H1 (cell line): ENCODE measurements at regions not wholly inside any gene's neighbourhood (a gene's known extent, or its start where the extent isn't known, plus 50 kb on each side); places are given as distances from the start of the nearest gene placed in this dataset.

Experiments used
- CTCF ChIA-PET: fragments of 300-600 bp; sonication (Branson Sonifier 250); formaldehyde crosslinking; loops from one replicate; lab custom pipeline; 2021; ENCODE audit not compliant: partially characterized antibody; lab: Charles Lee
- POLR2A ChIA-PET: fragments of 300-600 bp; sonication (Branson Sonifier 250); formaldehyde crosslinking; loops from one replicate; lab custom pipeline; 2021; ENCODE audit warnings: inconsistent platforms; ENCODE audit not compliant: partially characterized antibody; lab: Charles Lee
- DNase-seq, 2 experiments: peaks; one replicate each; pipeline versions ENCODE4 v3.0.0 to v3.0.0-alpha.2; 2010 to 2022; ENCODE audit warnings: low spot score in 2 of 2, low read depth in 1 of 2, mixed read lengths in 1 of 2
- FAIRE-seq: peaks from 2 replicates; lab custom pipeline; 2011; peaks lifted over from hg19 to GRCh38; lab: Jason Lieb, UNC
- H2AFZ ChIP-seq: 2 replicates; pipeline ENCODE4 v1.8.1; 2012; ENCODE audit warnings: low read length, inconsistent platforms
- H2AK5ac ChIP-seq: 2 replicates; pipeline ENCODE4 v1.6.1; 2013; ENCODE audit warnings: low read depth, low read length
- H2BK120ac ChIP-seq: replicated peaks from 2 replicates; pipeline ENCODE3; 2013; ENCODE audit warnings: low read depth, low read length, inconsistent platforms
- H2BK12ac ChIP-seq: 2 replicates; pipeline ENCODE4 v1.6.1; 2013; ENCODE audit warnings: low read depth, low read length
- H2BK15ac ChIP-seq: 2 replicates; pipeline ENCODE4 v1.6.1; 2013; ENCODE audit warnings: low read length
- H2BK20ac ChIP-seq: 2 replicates; pipeline ENCODE4 v1.6.1; 2013; ENCODE audit warnings: low read length
- H2BK5ac ChIP-seq: 2 replicates; pipeline ENCODE4 v1.6.1; 2013; ENCODE audit warnings: low read depth, low read length
- H3K14ac ChIP-seq: 2 replicates; pipeline ENCODE4 v1.6.1; 2013; ENCODE audit warnings: inconsistent platforms; ENCODE audit not compliant: insufficient read length
- H3K18ac ChIP-seq: 2 replicates; pipeline ENCODE4 v1.6.1; 2013; ENCODE audit warnings: low read length; ENCODE audit errors: extremely low read depth
- H3K23ac ChIP-seq: 2 replicates; pipeline ENCODE4 v1.6.1; 2013; ENCODE audit warnings: inconsistent platforms; ENCODE audit not compliant: insufficient read length
- H3K23me2 ChIP-seq: 2 replicates; pipeline ENCODE4 v1.6.1; 2013; ENCODE audit warnings: low read depth, low read length
- H3K27ac ChIP-seq: 2 replicates; pipeline ENCODE4 v1.6.1; 2011; ENCODE audit warnings: low read depth, low read length, inconsistent platforms
- H3K27me3 ChIP-seq, 4 experiments: replicated peaks in 1 of 4; 1 replicate in 1 of 4; 2 replicates in 3 of 4; pipeline versions ENCODE4 v1.6.1 to v1.8.1; 2011 to 2013; ENCODE audit warnings: low read length in 3 of 4, mild to moderate bottlenecking in 3 of 4, inconsistent platforms in 2 of 4, mixed read lengths in 2 of 4, moderate library complexity in 1 of 4; ENCODE audit not compliant: control insufficient read depth in 3 of 4, insufficient read depth in 3 of 4; ENCODE audit errors: extremely low read depth in 1 of 4
- H3K36me3 ChIP-seq, 4 experiments: 2 replicates each; pipeline versions ENCODE4 v1.6.1 to v1.8.1; 2011 to 2013; ENCODE audit warnings: mild to moderate bottlenecking in 4 of 4, low read length in 3 of 4, moderate library complexity in 2 of 4, control low read depth in 1 of 4, inconsistent platforms in 1 of 4; ENCODE audit not compliant: insufficient read depth in 4 of 4, control insufficient read depth in 2 of 4
- H3K4ac ChIP-seq: replicated peaks from 2 replicates; pipeline ENCODE3; 2013; ENCODE audit warnings: low read length, low read depth, mixed read lengths, inconsistent platforms; ENCODE audit not compliant: insufficient read length
- H3K4me1 ChIP-seq, 4 experiments: replicated peaks in 1 of 4; 1 replicate in 1 of 4; 2 replicates in 3 of 4; pipeline versions ENCODE4 v1.6.1 to v1.8.1; 2011 to 2013; ENCODE audit warnings: low read length in 3 of 4, inconsistent platforms in 2 of 4, mixed read lengths in 1 of 4; ENCODE audit not compliant: insufficient read depth in 4 of 4, control insufficient read depth in 3 of 4
- H3K4me2 ChIP-seq, 2 experiments: 2 replicates each; pipeline versions ENCODE4 v1.6.1 to v1.8.1; 2011 to 2013; ENCODE audit warnings: low read depth in 2 of 2, low read length in 2 of 2, control low read depth in 1 of 2, inconsistent platforms in 1 of 2, mild to moderate bottlenecking in 1 of 2; ENCODE audit not compliant: insufficient read depth in 1 of 2
- H3K4me3 ChIP-seq, 4 experiments: fragments of 200-600, 300-600 bp in 1 of 4; sonication (generic), shearing (Covaris generic), sonication (Bioruptor Twin) in 1 of 4; 2 replicates each; pipeline versions ENCODE4 v1.5.1 to v1.8.1; 2011 to 2016; ENCODE audit warnings: low read length in 4 of 4, low read depth in 3 of 4, control low read depth in 2 of 4, inconsistent platforms in 2 of 4, mild to moderate bottlenecking in 2 of 4, mixed read lengths in 1 of 4, moderate library complexity in 1 of 4; ENCODE audit not compliant: insufficient read depth in 2 of 4; ENCODE audit errors: extremely low read depth in 1 of 4
- H3K56ac ChIP-seq: replicated peaks from 2 replicates; pipeline ENCODE3; 2013; ENCODE audit warnings: low read depth, mild to moderate bottlenecking, mixed read lengths, low read length, inconsistent platforms; ENCODE audit not compliant: insufficient read length
- H3K79me1 ChIP-seq: 2 replicates; pipeline ENCODE4 v1.6.1; 2013; ENCODE audit warnings: low read depth, low read length, control low read depth
- H3K79me2 ChIP-seq, 2 experiments: 2 replicates each; pipeline versions ENCODE4 v1.6.1 to v1.8.1; 2012 to 2013; ENCODE audit warnings: low read length in 2 of 2, mild to moderate bottlenecking in 2 of 2, inconsistent platforms in 1 of 2; ENCODE audit not compliant: insufficient read depth in 2 of 2, control insufficient read depth in 1 of 2
- H3K9ac ChIP-seq, 4 experiments: replicated peaks in 1 of 4; 1 replicate in 1 of 4; 2 replicates in 3 of 4; pipeline versions ENCODE4 v1.6.1 to v1.8.1; 2011 to 2013; ENCODE audit warnings: low read depth in 3 of 4, low read length in 3 of 4, control low read depth in 2 of 4, mild to moderate bottlenecking in 2 of 4, moderate library complexity in 2 of 4, inconsistent platforms in 1 of 4; ENCODE audit errors: extremely low read depth in 1 of 4
- H3K9me3 ChIP-seq, 2 experiments: 2 replicates each; pipeline versions ENCODE4 v1.6.1 to v1.8.1; 2012 to 2013; ENCODE audit warnings: mild to moderate bottlenecking in 2 of 2, moderate library complexity in 2 of 2, control low read depth in 1 of 2, inconsistent platforms in 1 of 2, low read depth in 1 of 2, low read length in 1 of 2, mixed read lengths in 1 of 2; ENCODE audit not compliant: insufficient read depth in 2 of 2
- H4K20me1 ChIP-seq, 2 experiments: replicated peaks in 1 of 2; 2 replicates each; pipeline versions ENCODE3 to v1.8.1; 2011 to 2013; ENCODE audit warnings: inconsistent platforms in 2 of 2, low read length in 2 of 2, mild to moderate bottlenecking in 1 of 2; ENCODE audit not compliant: insufficient read depth in 2 of 2, control insufficient read depth in 1 of 2
- H4K5ac ChIP-seq: 2 replicates; pipeline ENCODE4 v1.6.1; 2013; ENCODE audit warnings: low read length, low read depth, mixed read lengths, inconsistent platforms; ENCODE audit not compliant: insufficient read length
- H4K8ac ChIP-seq: 2 replicates; pipeline ENCODE4 v1.8.0; 2013; ENCODE audit warnings: mild to moderate bottlenecking, moderate library complexity, low read length, inconsistent platforms; ENCODE audit not compliant: insufficient read depth; ENCODE audit errors: extremely low read depth
- H4K91ac ChIP-seq: replicated peaks from 2 replicates; pipeline ENCODE3; 2013; ENCODE audit warnings: low read length, mixed read lengths, inconsistent platforms; ENCODE audit not compliant: insufficient read length
- BACH1 ChIP-seq: IDR thresholded peaks from 2 replicates; pipeline ENCODE4 v1.6.1; 2012; ENCODE audit warnings: low read length, improper control_type of control experiment
- HDAC2 ChIP-seq, 2 experiments: fragments of 300-600 bp in 1 of 2; sonication (generic) in 1 of 2; IDR thresholded peaks; 2 replicates each; pipeline ENCODE4 v1.6.1; 2011 to 2012; ENCODE audit warnings: low read depth in 2 of 2, low read length in 2 of 2, mild to moderate bottlenecking in 2 of 2, moderate library complexity in 2 of 2, borderline replicate concordance in 1 of 2, inconsistent platforms in 1 of 2
- POU5F1 ChIP-seq: IDR thresholded peaks from 2 replicates; pipeline ENCODE4 v1.6.1; 2011; ENCODE audit warnings: low read depth, mild to moderate bottlenecking, low read length, moderate library complexity
- RBBP5 ChIP-seq: IDR thresholded peaks from 2 replicates; pipeline ENCODE4 v1.7.1; 2012; ENCODE audit warnings: low read depth, mild to moderate bottlenecking, inconsistent platforms, low read length, moderate library complexity, borderline replicate concordance
- RFX5 ChIP-seq: IDR thresholded peaks from 2 replicates; pipeline ENCODE4 v1.6.1; 2011; ENCODE audit warnings: low read depth, low read length, improper control_type of control experiment, borderline replicate concordance
- RXRA ChIP-seq: IDR thresholded peaks from 2 replicates; pipeline ENCODE4 v1.6.1; 2011; ENCODE audit warnings: low read depth, mild to moderate bottlenecking, low read length, moderate library complexity; ENCODE audit not compliant: insufficient read depth
- SIRT6 ChIP-seq: IDR thresholded peaks from one replicate; pipeline ENCODE4 v1.7.1; 2012; ENCODE audit warnings: low read length, inconsistent platforms
- SP1 ChIP-seq: IDR thresholded peaks from 2 replicates; pipeline ENCODE4 v1.6.1; 2011; ENCODE audit warnings: low read depth, low read length
- SUZ12 ChIP-seq: fragments of 200-600 bp; sonication (generic); IDR thresholded peaks from 2 replicates; pipeline ENCODE4 v1.6.1; 2012; ENCODE audit warnings: mild to moderate bottlenecking, inconsistent platforms, low read length, moderate library complexity, mixed read lengths
- TEAD4 ChIP-seq: IDR thresholded peaks from 2 replicates; pipeline ENCODE4 v1.6.1; 2012; ENCODE audit warnings: low read depth, low read length, inconsistent platforms, mixed read lengths
- WGBS, 2 experiments: shearing (Covaris generic) in 1 of 2; methylation state at CpG; one replicate each; pipeline versions ENCODE4 v1.1.6 to v1.1.7; 2013 to 2015; ENCODE audit warnings: low lambda C conversion rate in 2 of 2, mixed read lengths in 2 of 2, inconsistent platforms in 1 of 2, low coverage in 1 of 2, missing lambda C conversion rate in 1 of 2; ENCODE audit not compliant: insufficient replicate concordance in 2 of 2, insufficient coverage in 1 of 2, insufficient read length in 1 of 2; ENCODE audit errors: extremely low coverage in 1 of 2, missing lambda C conversion rate in 1 of 2; 5-methylcytosine and 5-hydroxymethylcytosine counted together
- TF ChIP-seq, protein P1 (sequence below), 3 experiments: IDR thresholded peaks; 1 replicate in 2 of 3; 2 replicates in 1 of 3; pipeline versions ENCODE4 v1.5.1 to v1.6.1; 2011; ENCODE audit warnings: low read length in 3 of 3, mild to moderate bottlenecking in 3 of 3, inconsistent platforms in 2 of 3, low read depth in 1 of 3, moderate library complexity in 1 of 3; ENCODE audit not compliant: insufficient read depth in 1 of 3; ENCODE audit errors: control extremely low read depth in 1 of 3

DNA sequence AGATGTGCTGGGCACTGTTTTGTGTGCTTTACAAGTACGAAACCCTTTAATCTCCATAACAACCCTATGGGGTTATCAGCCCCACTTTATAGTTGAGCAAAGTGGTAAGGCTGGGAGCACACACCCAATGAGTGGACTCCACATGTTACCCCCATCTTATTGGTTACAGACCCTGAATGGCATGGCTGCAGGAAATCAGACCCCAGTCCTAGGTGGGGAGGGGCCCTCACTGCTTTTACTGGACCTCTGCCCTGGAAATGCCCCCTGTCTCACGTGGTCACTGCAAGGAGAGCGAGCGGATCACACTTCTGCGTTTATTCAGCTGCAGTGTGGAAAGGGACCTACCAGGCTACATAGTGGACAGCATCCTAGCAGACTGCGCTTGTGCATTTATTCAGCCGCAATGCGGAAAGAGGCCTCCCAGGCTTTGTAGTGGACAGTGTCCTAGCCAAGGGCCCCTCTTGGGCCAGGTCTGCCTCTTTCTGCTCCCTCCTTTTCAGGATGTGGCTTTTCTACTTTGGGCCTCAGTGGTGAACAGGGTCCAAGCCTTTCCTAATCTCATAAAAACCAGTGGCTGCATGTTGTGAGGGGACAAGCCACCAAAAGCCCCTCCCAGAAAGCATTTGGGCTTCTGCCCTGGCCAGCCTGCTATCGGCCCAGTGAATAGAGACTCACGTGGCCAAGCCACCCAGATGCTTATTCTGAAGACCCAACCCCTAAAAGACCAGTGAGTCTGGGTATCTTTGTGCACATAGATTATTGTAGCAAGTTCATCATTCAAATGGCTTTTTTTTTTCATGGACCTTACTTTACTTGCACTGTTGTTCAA lies 405.7 kb upstream of the RNF32 start:
- Histone ChIP-seq H3K14ac (no peak overlapping the region), H3K79me2 (no peaks in the 10 kb centered on the region), H3K27me3 (no peaks in the 10 kb centered on the region), H3K79me1 (no peaks in the 10 kb centered on the region), H3K23me2 (peaks cover 6% of the 10 kb centered on the region; the same call in 1 of the 2 replicates), H3K4me1 (no peaks in the 10 kb centered on the region), H3K18ac (no peak overlapping the region), H4K5ac (no peak overlapping the region), H3K27ac (no peak overlapping the region), H3K36me3 (no peaks in the 10 kb centered on the region), H3K9ac (no peak overlapping the region), H2BK20ac (no peak overlapping the region), H2BK15ac (no peak overlapping the region), H2BK12ac (no peak overlapping the region), H2AK5ac (no peak overlapping the region), H3K4me3 (no peak overlapping the region), H4K91ac (no peak overlapping the region), H2AFZ (no peak overlapping the region), H2BK120ac (no peak overlapping the region), H3K56ac (no peak overlapping the region), H4K20me1 (peaks cover 0 to 2% of the 10 kb centered on the region in 2 experiments), H3K9me3 (no peaks in the 10 kb centered on the region), H4K8ac (no peak overlapping the region), H2BK5ac (no peak overlapping the region), H3K4me2 (no peak overlapping the region), H3K4ac (no peak overlapping the region), H3K23ac (no peak overlapping the region)
- FAIRE-seq (no peak), DNase-seq (peak in 1 of 2 experiments; percentile 28)
- WGBS, 2 experiments = 88% methylated on average over 10 of the region's 10 CpGs; no CpG with 5 or more reads in 1 of the 2 experiments
- POLR2A ChIA-PET = no interaction called here
- CTCF ChIA-PET = no interaction called here
- TF ChIP-seq RXRA (no peak), HDAC2 (IDR thresholded peaks at IDR 0.05; ENCODE audit: borderline replicate concordance in 1 of 2, low read depth in 2 of 2, low read length in 2 of 2) (no peak), RBBP5 (no peak), BACH1 (no peak), TEAD4 (no peak), SUZ12 (no peak), SP1 (no peak), POU5F1 (no peak), RFX5 (no peak), SIRT6 (no peak)
- TF ChIP-seq, protein P1, sequence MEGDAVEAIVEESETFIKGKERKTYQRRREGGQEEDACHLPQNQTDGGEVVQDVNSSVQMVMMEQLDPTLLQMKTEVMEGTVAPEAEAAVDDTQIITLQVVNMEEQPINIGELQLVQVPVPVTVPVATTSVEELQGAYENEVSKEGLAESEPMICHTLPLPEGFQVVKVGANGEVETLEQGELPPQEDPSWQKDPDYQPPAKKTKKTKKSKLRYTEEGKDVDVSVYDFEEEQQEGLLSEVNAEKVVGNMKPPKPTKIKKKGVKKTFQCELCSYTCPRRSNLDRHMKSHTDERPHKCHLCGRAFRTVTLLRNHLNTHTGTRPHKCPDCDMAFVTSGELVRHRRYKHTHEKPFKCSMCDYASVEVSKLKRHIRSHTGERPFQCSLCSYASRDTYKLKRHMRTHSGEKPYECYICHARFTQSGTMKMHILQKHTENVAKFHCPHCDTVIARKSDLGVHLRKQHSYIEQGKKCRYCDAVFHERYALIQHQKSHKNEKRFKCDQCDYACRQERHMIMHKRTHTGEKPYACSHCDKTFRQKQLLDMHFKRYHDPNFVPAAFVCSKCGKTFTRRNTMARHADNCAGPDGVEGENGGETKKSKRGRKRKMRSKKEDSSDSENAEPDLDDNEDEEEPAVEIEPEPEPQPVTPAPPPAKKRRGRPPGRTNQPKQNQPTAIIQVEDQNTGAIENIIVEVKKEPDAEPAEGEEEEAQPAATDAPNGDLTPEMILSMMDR (IDR thresholded peaks at IDR 0.05; ENCODE audit: control extremely low read depth in 1 of 3, insufficient read depth in 1 of 3, low read depth in 1 of 3, low read length in 3 of 3) = no peak
